Common myeloid progenitor, CD34-positive (primary cell): ENCODE measurements at regions not wholly inside any gene's neighbourhood (a gene's known extent, or its start where the extent isn't known, plus 50 kb on each side); places are given as distances from the start of the nearest gene placed in this dataset.
A peak's percentile ranks its signal among the peaks of the same experiment; 100 is the strongest.
"Not testable (repeated sequence)": the region's sequence is repeated elsewhere in the genome, so short reads cannot be mapped to it uniquely, and the experiment has no call there.

Experiments
- CTCF ChIA-PET: fragments of 350-600 bp; sonication (Branson Sonifier 250); formaldehyde crosslinking; loops from one replicate; lab custom pipeline; 2021; ENCODE audit warnings: antibody characterized with exemption; lab: Charles Lee
- POLR2A ChIA-PET: fragments of 350-600 bp; sonication (Branson Sonifier 250); formaldehyde crosslinking; loops from one replicate; lab custom pipeline; 2021; ENCODE audit warnings: antibody characterized with exemption; lab: Charles Lee
- DNase-seq, 3 donors: peaks; one replicate each; pipeline versions ENCODE4 v3.0.0 to v3.0.0-alpha.2; 2013
- H3K27ac ChIP-seq, 2 experiments: 1 replicate in 1 of 2; 2 replicates in 1 of 2; pipeline ENCODE4 v1.7.0; 2013; ENCODE audit warnings: inconsistent platforms in 2 of 2, low read length in 2 of 2, mild to moderate bottlenecking in 2 of 2, low read depth in 1 of 2, moderate library complexity in 1 of 2; ENCODE audit not compliant: severe bottlenecking in 2 of 2, insufficient read depth in 1 of 2, poor library complexity in 1 of 2
- H3K27me3 ChIP-seq, 5 experiments: replicated peaks in 2 of 5; 1 replicate in 3 of 5; 2 replicates in 2 of 5; pipeline versions ENCODE4 v1.6.1 to v1.7.0; 2013; ENCODE audit warnings: low read length in 4 of 5, mild to moderate bottlenecking in 2 of 5, moderate library complexity in 2 of 5, inconsistent platforms in 1 of 5; ENCODE audit not compliant: insufficient read depth in 5 of 5, control insufficient read depth in 4 of 5
- H3K36me3 ChIP-seq, 4 experiments: 1 replicate in 2 of 4; 2 replicates in 2 of 4; pipeline versions ENCODE4 v1.6.1 to v1.7.0; 2013; ENCODE audit warnings: low read length in 3 of 4, control low read depth in 1 of 4, mild to moderate bottlenecking in 1 of 4; ENCODE audit not compliant: control insufficient read depth in 4 of 4, insufficient read depth in 4 of 4
- H3K4me1 ChIP-seq, 4 experiments: 1 replicate in 3 of 4; 2 replicates in 1 of 4; pipeline versions ENCODE4 v1.6.1 to v1.7.1; 2013; ENCODE audit warnings: low read length in 3 of 4, mild to moderate bottlenecking in 3 of 4, control low read depth in 1 of 4, inconsistent platforms in 1 of 4, moderate library complexity in 1 of 4; ENCODE audit not compliant: control insufficient read depth in 4 of 4, insufficient read depth in 4 of 4; ENCODE audit errors: control extremely low read depth in 1 of 4
- H3K4me3 ChIP-seq, 7 experiments: 1 replicate in 4 of 7; 2 replicates in 3 of 7; pipeline versions ENCODE4 v1.5.1 to v1.7.0; 2013; ENCODE audit warnings: mild to moderate bottlenecking in 7 of 7, low read length in 6 of 7, moderate library complexity in 6 of 7, inconsistent platforms in 2 of 7, low read depth in 2 of 7, control low read depth in 1 of 7; ENCODE audit not compliant: insufficient read depth in 4 of 7, control insufficient read depth in 1 of 7; ENCODE audit errors: extremely low read depth in 1 of 7
- H3K9me3 ChIP-seq, 5 experiments: 1 replicate in 4 of 5; 2 replicates in 1 of 5; pipeline versions ENCODE4 v1.6.1 to v1.7.1; 2013; ENCODE audit warnings: low read length in 4 of 5, mild to moderate bottlenecking in 2 of 5, inconsistent platforms in 1 of 5, low read depth in 1 of 5, moderate library complexity in 1 of 5; ENCODE audit not compliant: control insufficient read depth in 4 of 5, insufficient read depth in 2 of 5; ENCODE audit errors: control extremely low read depth in 1 of 5
- WGBS: methylation state at CpG from one replicate; pipeline ENCODE4 v1.1.5; 2013; ENCODE audit not compliant: insufficient coverage; 5-methylcytosine and 5-hydroxymethylcytosine counted together

GRCh38 chr18:24613896-24614640 is 153.6 kb downstream of the HRH4 start:
- no peak overlapping the region for H3K4me3 ChIP-seq
- ChIA-PET CTCF (interaction anchor here (1.4 to 1.9 kb wide), 2 partner anchors 112 to 254 kb away, joined by 3 to 4 read pairs; no protein-coding TSS in a partner anchor), POLR2A (no interaction called here)
- whole genome bisulfite sequencing, result 0% methylated on average over 2 of the region's 3 CpGs
- no peak overlapping the region for H3K27ac ChIP-seq
- peak; percentile 28 to 91 (median 88) for DNase-seq
- H3K27me3 ChIP-seq, result no peaks in the 10 kb centered on the region
- no peaks in the 10 kb centered on the region for H3K9me3 ChIP-seq
- H3K36me3 ChIP-seq, result no peaks in the 10 kb centered on the region
- H3K4me1 ChIP-seq, result peaks cover 6 to 29% (median 16%) of the 10 kb centered on the region in 4 experiments

- WGBS, result 83% methylated on average over 3 of the region's 3 CpGs
- ChIA-PET CTCF (interaction anchor here (0.7 to 1.0 kb wide), 2 partner anchors 11 to 16 kb away, joined by 3 read pairs; no protein-coding TSS in a partner anchor), POLR2A (no interaction called here)
- Histone ChIP-seq H3K4me1 (peaks cover 6 to 29% (median 16%) of the 10 kb centered on the region in 4 experiments), H3K27me3 (no peaks in the 10 kb centered on the region), H3K27ac (no peak overlapping the region), H3K9me3 (no peaks in the 10 kb centered on the region), H3K36me3 (no peaks in the 10 kb centered on the region), H3K4me3 (no peak overlapping the region)
- DNase-seq, result no peak
These were observed 156.2 kb downstream of the HRH4 start for GRCh38 chr18:24616653-24617052.

GRCh38 chr18:24624421-24624820 is 164.0 kb downstream of the HRH4 start:
- H3K36me3 ChIP-seq, POLR2A ChIA-PET, H3K9me3 ChIP-seq, H3K27ac ChIP-seq, H3K4me3 ChIP-seq, H3K4me1 ChIP-seq, CTCF ChIA-PET, DNase-seq, H3K27me3 ChIP-seq: not testable (repeated sequence)
- WGBS, result no CpG with 5 or more reads among the region's 17 CpGs

DNA sequence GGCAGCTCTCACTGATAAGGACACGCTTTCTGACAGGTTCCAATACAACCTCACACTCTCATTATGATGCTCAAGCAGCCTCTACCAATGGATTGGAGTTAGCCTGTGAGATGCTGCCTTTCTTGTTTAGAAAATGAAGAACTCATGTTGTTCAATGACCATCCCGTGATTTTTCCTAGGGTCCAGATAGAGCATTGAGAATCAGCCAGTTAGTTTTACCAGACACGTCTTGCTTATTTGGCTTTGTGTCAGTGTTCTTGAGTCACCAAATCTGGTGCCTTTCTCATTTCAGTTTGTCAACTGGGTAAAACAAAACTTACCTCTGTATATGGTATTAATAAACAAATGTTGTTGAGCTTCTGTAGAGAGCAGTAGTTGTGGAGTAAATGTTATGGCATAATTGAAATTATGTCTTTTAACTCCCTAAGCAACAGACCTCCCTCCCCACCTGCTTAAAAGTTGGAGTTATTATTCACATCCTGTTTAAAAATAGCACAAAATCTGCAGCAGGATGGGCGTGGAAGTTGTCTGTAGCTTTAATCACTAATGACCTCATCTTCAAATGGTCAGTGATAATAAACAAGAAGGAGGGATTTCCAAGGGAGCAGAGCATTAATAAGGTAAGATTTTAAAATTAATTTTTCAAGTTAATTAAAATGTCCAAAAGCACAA is 167.3 kb downstream of the HRH4 start:
- WGBS, result 93% methylated on average over 3 of the region's 4 CpGs
- no peaks in the 10 kb centered on the region for H3K36me3 ChIP-seq
- peaks cover 6 to 18% (median 14%) of the 10 kb centered on the region in 4 experiments for H3K4me1 ChIP-seq
- H3K27ac ChIP-seq, result no peak overlapping the region
- H3K4me3 ChIP-seq, result no peak overlapping the region
- no peak for DNase-seq
- ChIA-PET CTCF (interaction anchor here (1.2 to 2.0 kb wide), 2 partner anchors 11 to 99 kb away, joined by 3 to 5 read pairs; no protein-coding TSS in a partner anchor), POLR2A (no interaction called here)
- no peaks in the 10 kb centered on the region for H3K27me3 ChIP-seq
- H3K9me3 ChIP-seq, result no peaks in the 10 kb centered on the region

DNA sequence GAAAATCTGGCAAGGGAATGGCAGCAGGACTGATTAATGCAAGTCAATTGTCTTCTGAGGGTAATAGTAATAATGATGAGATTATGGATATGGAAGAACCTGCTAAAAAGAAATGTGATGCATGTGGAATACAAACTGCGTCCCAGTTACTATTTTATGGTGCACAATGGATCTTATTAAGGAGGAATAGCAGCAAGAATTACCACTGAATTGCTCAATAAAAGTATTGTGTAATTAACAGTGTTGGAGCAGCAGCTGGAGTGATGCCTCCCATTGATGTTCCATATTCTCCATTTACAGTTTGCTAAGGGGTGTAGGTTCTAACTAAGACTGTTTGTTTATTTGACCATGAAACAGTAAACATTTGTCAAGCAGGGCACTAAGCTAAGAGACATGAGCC is 167.9 kb downstream of the HRH4 start:
- ChIA-PET POLR2A (no interaction called here), CTCF (interaction anchor here (1.1 to 2.0 kb wide), 3 partner anchors 12 to 98 kb away, joined by 3 to 5 read pairs (median 3); no protein-coding TSS in a partner anchor)
- Histone ChIP-seq H3K4me3 (no peak overlapping the region), H3K36me3 (no peaks in the 10 kb centered on the region), H3K27me3 (no peaks in the 10 kb centered on the region), H3K9me3 (no peaks in the 10 kb centered on the region), H3K4me1 (peaks cover 6 to 18% (median 14%) of the 10 kb centered on the region in 4 experiments), H3K27ac (no peak overlapping the region)
- WGBS, result 100% methylated on average over 1 of the region's 1 CpG
- DNase-seq, result no peak

GRCh38 chr18:24629921-24630320 is 169.5 kb downstream of the HRH4 start:
- CTCF ChIA-PET, result interaction anchor here (0.5 kb wide), 1 partner anchor 1160 kb away, joined by 4 read pairs; no protein-coding TSS in a partner anchor
- POLR2A ChIA-PET, result no interaction called here

More at GRCh38 chr18:24629921-24630320, 169.5 kb downstream of the HRH4 start:
- H3K9me3 ChIP-seq, result no peaks in the 10 kb centered on the region
- 100% methylated on average over 1 of the region's 3 CpGs for whole genome bisulfite sequencing
- no peak overlapping the region for H3K4me3 ChIP-seq
- peaks cover 6 to 18% (median 14%) of the 10 kb centered on the region in 4 experiments for H3K4me1 ChIP-seq
- H3K27me3 ChIP-seq, result no peaks in the 10 kb centered on the region
- no peak for DNase-seq
- no peaks in the 10 kb centered on the region for H3K36me3 ChIP-seq
- H3K27ac ChIP-seq, result no peak overlapping the region
